Testis (tissue), 2 donors: ENCODE measurements at regions not wholly inside any gene's neighbourhood (a gene's known extent, or its start where the extent isn't known, plus 50 kb on each side); places are given as distances from the start of the nearest gene placed in this dataset.
A peak's percentile ranks its signal among the peaks of the same experiment; 100 is the strongest.
"Not testable (repeated sequence)": the region's sequence is repeated elsewhere in the genome, so short reads cannot be mapped to it uniquely, and the experiment has no call there.

Experiments used
- DNase-seq: peaks from one replicate; pipeline ENCODE4 v3.0.0-alpha.2; 2019
- H3K27ac ChIP-seq, 2 donors: fragments of 200-600 bp; sonication (generic); one replicate each; pipeline ENCODE4 v1.5.1; 2019
- H3K27me3 ChIP-seq: fragments of 200-600 bp; sonication (generic); one replicate; pipeline ENCODE4 v1.5.1; 2019
- H3K36me3 ChIP-seq: fragments of 200-600 bp; sonication (generic); one replicate; pipeline ENCODE4 v1.5.1; 2017; ENCODE audit warnings: low read depth; ENCODE audit errors: missing control alignments
- H3K4me1 ChIP-seq: fragments of 200-600 bp; sonication (generic); one replicate; pipeline ENCODE4 v1.5.1; 2019
- H3K4me3 ChIP-seq, 2 donors: fragments of 200-600 bp; sonication (generic); one replicate each; pipeline ENCODE4 v1.5.1; 2017 to 2019
- H3K9me3 ChIP-seq: fragments of 200-600 bp; sonication (generic); one replicate; pipeline ENCODE4 v1.5.1; 2017
- POLR2A ChIP-seq: fragments of 450-650 bp; IDR thresholded peaks from one replicate; pipeline ENCODE4 v1.6.1; 2017; ENCODE audit warnings: antibody characterized with exemption, mild to moderate bottlenecking, moderate library complexity
- WGBS, 2 donors: methylation state at CpG; one replicate each; pipeline ENCODE4 v1.1.5; 2018; 5-methylcytosine and 5-hydroxymethylcytosine counted together
- intact Hi-C: fragments of 100-400 bp; cut with DNase I; formaldehyde crosslinking; loops from one replicate; pipeline ENCODE4 v1.15.1; 2023; ENCODE audit warnings: low total_unique reads
- TF ChIP-seq, protein P1 (sequence below), 3 experiments: fragments of 450-650 bp in 2 of 3; fragments of 200-600 bp in 1 of 3; sonication (generic) in 1 of 3; IDR thresholded peaks; one replicate each; pipeline ENCODE4 v1.5.1; 2016 to 2019; ENCODE audit warnings: antibody characterized with exemption in 3 of 3, mild to moderate bottlenecking in 2 of 3, moderate library complexity in 1 of 3

DNA sequence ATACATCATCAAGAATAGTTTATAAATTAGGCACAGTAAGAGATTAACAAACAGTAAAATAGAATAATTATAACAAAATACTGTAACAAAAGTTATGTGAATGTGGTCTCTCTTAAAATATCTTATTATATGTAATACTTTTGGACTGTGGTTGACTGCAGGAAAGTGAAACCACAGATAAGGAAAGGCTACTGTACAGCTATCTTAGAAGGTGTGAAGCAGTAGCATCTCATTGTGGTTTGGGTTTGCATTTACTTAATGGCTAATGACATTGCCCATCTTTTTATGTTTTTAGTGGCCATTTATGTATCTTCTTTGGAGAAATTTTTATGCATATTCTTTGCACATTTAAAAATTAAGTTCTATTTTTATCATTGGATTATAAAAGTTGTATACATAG is 296.4 kb upstream of the MAGI2 start:
- no peak overlapping the region for H3K4me3 ChIP-seq
- no peaks in the 10 kb centered on the region for H3K4me1 ChIP-seq
- TF ChIP-seq, protein P1, sequence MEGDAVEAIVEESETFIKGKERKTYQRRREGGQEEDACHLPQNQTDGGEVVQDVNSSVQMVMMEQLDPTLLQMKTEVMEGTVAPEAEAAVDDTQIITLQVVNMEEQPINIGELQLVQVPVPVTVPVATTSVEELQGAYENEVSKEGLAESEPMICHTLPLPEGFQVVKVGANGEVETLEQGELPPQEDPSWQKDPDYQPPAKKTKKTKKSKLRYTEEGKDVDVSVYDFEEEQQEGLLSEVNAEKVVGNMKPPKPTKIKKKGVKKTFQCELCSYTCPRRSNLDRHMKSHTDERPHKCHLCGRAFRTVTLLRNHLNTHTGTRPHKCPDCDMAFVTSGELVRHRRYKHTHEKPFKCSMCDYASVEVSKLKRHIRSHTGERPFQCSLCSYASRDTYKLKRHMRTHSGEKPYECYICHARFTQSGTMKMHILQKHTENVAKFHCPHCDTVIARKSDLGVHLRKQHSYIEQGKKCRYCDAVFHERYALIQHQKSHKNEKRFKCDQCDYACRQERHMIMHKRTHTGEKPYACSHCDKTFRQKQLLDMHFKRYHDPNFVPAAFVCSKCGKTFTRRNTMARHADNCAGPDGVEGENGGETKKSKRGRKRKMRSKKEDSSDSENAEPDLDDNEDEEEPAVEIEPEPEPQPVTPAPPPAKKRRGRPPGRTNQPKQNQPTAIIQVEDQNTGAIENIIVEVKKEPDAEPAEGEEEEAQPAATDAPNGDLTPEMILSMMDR (IDR thresholded peaks at IDR 0.05) = no peak
- TF ChIP-seq POLR2A = no peak
- no peaks in the 10 kb centered on the region for H3K9me3 ChIP-seq
- no peaks in the 10 kb centered on the region for H3K27me3 ChIP-seq
- no peak overlapping the region for H3K27ac ChIP-seq
- no peak for DNase-seq
- H3K36me3 ChIP-seq = no peaks in the 10 kb centered on the region
- intact Hi-C loops = no loop called here

DNA sequence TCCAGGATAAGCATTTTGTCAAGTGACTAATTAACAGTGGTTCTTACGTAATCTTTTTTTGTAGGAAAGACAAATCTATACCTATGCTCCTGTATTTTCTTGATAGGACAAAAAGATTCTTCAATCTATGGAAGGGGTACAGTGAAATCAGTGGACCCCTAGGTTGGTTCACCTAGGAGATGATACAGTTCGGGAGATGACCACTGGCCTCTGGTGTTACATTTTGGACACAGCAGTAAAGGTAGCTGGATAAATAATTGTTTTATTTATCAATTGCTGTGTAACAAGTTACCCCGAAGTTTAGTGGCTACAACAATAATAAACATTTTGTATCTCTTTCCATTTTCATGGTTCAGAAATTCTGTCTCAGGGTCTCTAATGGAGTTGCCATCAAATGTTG is 288.2 kb upstream of the MAGI2 start:
- WGBS, 2 donors = 31 to 61% methylated on average over 3 of the region's 3 CpGs
- TF ChIP-seq, protein P1 (IDR thresholded peaks at IDR 0.05) = no peak
- no peak for TF ChIP-seq POLR2A
- no peak overlapping the region for H3K4me3 ChIP-seq
- no peak overlapping the region for H3K27ac ChIP-seq
- no peaks in the 10 kb centered on the region for H3K4me1 ChIP-seq
- no peaks in the 10 kb centered on the region for H3K36me3 ChIP-seq
- intact Hi-C loops = no loop called here
- DNase-seq = no peak
- no peaks in the 10 kb centered on the region for H3K9me3 ChIP-seq
- H3K27me3 ChIP-seq = no peaks in the 10 kb centered on the region

DNA sequence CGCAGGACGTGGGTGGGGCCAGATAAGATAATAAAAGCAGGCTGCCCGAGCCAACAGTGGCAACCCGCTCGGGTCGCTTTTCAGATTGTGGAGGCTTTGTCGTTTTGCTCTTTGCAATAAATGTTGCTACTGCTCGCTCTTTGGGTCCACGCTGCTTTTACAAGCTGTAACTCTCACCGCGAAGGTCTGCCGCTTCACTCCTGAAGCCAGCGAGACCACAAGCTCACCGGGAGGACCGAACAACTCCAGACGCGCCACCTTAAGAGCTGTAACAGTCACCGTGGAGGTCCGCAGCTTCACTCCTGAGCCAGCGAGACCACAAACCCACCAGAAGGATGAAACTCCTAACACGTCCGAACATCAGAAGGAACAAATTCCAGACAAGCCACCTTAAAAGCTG is 286.6 kb upstream of the MAGI2 start:
- no peaks in the 10 kb centered on the region for H3K4me1 ChIP-seq
- peak overlapping the region; percentile 15 to 41 for H3K4me3 ChIP-seq
- no peaks in the 10 kb centered on the region for H3K27me3 ChIP-seq
- 59 to 77% methylated on average over 17 to 22 of the region's 22 CpGs for WGBS, 2 donors
- peak; percentile 49 for DNase-seq
- H3K9me3 ChIP-seq = no peaks in the 10 kb centered on the region
- TF ChIP-seq POLR2A = no peak
- TF ChIP-seq, protein P1 (IDR thresholded peaks at IDR 0.05) = no peak
- no peak overlapping the region for H3K27ac ChIP-seq
- intact Hi-C loops = no loop called here
- H3K36me3 ChIP-seq = no peaks in the 10 kb centered on the region

DNA sequence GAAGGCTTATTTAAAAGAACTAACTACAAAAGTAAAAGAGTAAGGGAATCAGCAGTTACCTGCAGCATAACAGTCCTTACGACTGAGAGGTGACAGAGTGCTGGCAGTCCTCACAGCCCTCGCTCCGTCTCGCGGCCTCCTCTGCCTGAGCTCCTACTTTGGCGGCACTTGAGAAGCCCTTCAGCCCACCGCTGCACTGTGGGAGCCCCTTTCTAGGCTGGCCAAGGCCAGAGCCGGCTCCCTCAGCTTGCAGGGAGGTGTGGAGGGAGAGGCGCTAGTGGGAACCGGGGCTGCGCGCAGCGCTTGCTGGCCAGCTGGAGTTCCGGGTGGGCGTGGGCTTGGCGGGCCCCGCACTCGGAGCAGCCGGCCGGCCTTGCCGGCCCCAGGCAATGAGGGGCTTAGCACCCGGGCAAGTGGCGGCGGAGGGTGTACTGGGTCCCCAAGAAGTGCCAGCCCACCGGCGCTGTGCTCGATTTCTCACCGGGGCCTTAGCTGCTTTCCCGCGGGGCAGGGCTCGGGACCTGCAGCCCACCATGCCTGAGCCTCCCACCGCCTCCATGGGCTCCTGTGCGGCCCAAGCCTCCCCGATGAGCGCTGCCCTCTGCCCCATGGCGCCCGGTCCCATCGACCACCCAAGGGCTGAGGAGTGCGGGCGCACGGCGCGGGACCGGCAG is 285.7 kb upstream of the MAGI2 start:
- H3K36me3 ChIP-seq, intact Hi-C loops, H3K27me3 ChIP-seq, H3K9me3 ChIP-seq, DNase-seq, H3K27ac ChIP-seq, H3K4me1 ChIP-seq: not testable (repeated sequence)
- 71 to 83% methylated on average over 14 to 44 of the region's 44 CpGs for WGBS, 2 donors
- peak overlapping the region; percentile 36 to 41 for H3K4me3 ChIP-seq

DNA sequence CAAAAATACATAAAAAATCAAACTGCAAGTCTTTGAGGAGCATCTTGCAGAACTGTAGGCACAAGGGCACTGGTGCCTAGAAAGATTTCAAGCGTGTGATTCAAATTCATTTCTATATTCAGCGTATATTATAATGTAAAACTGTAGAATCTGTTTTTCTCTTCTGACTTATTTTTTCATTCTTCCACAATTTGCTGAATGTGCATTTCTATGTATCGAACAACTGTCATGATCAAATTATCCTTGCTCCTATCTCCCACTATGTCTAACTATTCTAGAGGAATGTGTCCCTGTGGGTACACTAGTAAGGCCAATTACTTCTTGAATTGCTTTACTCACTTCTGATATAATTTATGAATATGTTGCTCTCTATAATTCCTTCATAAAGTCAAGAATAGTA is 283.0 kb upstream of the MAGI2 start:
- Histone ChIP-seq H3K27ac (no peak overlapping the region), H3K4me3 (no peak overlapping the region), H3K27me3 (no peaks in the 10 kb centered on the region), H3K36me3 (no peaks in the 10 kb centered on the region), H3K4me1 (no peaks in the 10 kb centered on the region), H3K9me3 (no peaks in the 10 kb centered on the region)
- intact Hi-C loops = no loop called here
- no peak for TF ChIP-seq POLR2A
- TF ChIP-seq, protein P1 (IDR thresholded peaks at IDR 0.05) = no peak
- no peak for DNase-seq
- 94 to 95% methylated on average over 3 of the region's 3 CpGs for WGBS, 2 donors
